A172 (cell line): ENCODE measurements at regions not wholly inside any gene's neighbourhood (a gene's known extent, or its start where the extent isn't known, plus 50 kb on each side); places are given as distances from the start of the nearest gene placed in this dataset.
"Not testable (repeated sequence)": the region's sequence is repeated elsewhere in the genome, so short reads cannot be mapped to it uniquely, and the experiment has no call there.

Experiments
- DNase-seq: peaks from one replicate; pipeline ENCODE4 v3.0.0-alpha.2; 2015; ENCODE audit warnings: low spot score

- no peak for DNase-seq
Observed at GRCh38 chr9:115462623-115463022, 344.7 kb upstream of the TNC start.

GRCh38 chr9:115466756-115467155 is 348.8 kb upstream of the TNC start:
- no peak for DNase-seq

DNA sequence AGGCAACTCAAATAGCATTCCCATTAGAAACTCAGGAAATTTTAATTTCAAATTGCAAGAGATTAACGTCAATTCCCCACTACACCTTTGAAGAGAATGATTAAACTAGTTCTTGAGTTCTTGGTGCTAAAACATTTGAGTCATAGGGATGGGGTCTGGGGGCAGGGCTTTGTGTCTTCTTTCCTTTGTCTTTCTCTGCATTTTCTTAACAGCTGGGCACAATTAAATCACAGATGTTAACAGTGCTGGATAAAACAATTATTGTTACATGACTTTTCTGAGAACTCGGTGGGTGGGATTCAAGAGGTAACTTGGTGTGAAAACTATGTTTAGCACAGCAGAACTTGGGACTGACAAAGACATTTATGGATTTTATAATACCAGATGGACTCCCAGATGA is 351.9 kb upstream of the TNC start:
- DNase-seq: no peak

GRCh38 chr9:115473032-115473431 is 355.1 kb upstream of the TNC start:
- not testable (repeated sequence) for DNase-seq

DNA sequence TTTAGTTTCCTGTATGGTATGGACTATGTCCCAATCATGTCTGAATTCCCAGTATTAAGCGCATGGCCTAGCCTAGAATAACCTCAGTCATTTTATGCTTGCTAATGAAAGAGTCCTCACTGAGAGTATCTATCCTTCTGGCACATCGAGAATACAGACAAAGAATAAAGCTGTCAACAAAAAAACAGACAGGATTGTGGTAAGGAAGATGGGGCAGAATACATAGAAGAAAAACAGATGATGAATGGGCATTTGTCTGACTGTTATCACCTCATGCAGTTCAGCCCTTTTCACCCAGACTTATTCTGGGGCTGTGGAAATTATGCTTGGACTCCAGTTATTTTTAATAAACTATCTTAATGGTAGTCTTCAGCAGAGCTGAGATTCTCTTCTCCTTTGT is 363.8 kb upstream of the TNC start:
- no peak for DNase-seq

- DNase-seq: no peak
Observed at GRCh38 chr9:115482747-115483146, 364.8 kb upstream of the TNC start.

DNA sequence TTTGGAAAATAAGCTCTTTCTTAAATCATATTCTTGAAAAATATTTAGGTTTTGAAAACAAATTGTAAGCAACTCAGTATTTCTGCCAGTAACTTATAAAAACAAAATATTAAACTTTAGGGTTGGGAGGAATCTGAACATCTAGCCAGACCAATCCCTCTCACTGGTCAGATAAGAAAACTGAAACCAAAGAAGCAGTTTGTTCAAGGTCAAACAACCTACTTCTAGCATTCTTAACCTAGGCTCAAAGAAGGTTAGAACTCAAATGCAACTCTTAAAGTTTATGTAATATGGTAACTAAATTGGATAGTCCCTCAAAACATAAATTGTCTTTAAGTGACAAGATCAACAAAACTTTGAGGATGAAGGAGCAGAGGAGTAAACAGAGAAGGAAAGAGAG is 374.9 kb upstream of the TNC start:
- DNase-seq: no peak

- DNase-seq: no peak
Observed at GRCh38 chr9:115494393-115494792, 376.4 kb upstream of the TNC start.

- no peak for DNase-seq
Observed at GRCh38 chr9:115495052-115495635, 377.2 kb upstream of the TNC start.

GRCh38 chr9:115495836-115496235 is 377.9 kb upstream of the TNC start:
- DNase-seq: no peak

GRCh38 chr9:115498303-115498702 is 380.3 kb upstream of the TNC start:
- DNase-seq: peak; percentile 20

DNA sequence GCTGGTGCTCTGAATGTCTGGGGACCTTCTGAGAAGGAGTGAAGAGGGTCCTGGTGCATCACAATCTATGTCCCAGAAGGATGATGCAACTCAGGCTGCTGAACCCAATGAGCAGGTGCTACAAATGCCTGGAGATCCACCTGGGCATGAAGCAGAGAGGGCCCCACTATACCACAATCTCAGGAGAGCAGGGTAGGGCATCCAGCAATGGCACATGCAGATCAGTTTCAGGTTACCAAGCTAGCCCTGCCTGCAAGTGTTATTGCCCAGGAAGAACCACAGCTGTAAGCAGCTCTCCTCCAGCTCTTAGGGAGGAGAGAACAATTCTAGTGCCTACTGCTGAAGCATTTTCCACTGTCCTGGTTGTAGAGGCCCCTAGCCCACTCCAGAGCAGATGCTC is 389.2 kb upstream of the TNC start:
- DNase-seq: no peak

DNA sequence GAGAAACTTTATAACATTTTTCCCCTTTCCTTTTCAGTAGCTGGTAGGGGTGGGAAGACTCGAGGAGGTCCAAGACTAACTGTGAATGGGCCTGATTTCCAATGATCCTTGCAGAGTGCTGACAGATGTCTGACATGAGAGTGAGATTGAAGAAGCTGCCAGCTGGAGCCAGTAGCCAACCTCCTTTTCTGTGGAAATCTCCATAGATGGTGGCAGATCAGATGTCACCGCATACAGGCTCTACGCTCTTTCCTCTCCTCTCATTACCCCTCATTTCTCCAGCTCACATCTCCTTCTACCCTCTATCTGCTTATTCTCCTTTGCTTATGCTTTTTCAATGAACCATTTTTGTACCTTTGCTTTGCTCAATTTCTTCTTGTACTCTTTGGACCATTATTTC is 395.2 kb upstream of the TNC start:
- DNase-seq: no peak

GRCh38 chr9:115514454-115514853 is 396.5 kb upstream of the TNC start:
- no peak for DNase-seq

DNA sequence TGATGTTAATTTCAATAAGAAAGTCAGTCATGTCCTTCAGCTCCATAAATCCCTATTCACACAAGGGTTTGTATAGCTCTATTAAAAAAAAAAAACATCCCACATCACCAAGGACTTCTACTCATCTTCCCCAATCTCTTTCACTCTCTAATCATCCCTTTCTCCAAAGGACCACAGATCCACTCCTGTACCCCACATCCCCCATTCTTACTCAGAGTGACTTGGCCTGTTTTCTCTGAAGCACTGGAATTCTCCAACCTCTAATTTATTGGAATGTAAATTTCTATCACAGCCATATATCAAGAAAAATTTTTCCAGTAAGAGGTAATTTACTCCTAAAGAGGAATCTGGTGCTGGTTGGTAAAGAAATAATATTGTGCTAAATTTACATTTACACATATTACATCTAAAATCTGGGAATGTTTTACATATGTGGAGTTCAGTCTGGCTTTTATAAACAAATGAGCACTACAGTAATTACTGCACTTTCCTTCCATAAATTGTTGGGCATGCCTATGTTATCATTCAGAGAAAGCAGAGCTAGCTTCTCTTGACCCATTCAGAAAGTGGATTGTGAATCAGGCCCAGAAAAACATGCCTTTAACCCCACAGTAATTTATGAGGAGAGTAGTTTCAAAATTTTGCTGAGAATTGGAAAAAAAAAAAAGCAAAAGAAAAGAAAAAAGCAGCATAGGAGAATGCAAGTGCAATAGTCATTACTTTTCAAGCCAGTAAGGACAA is 399.5 kb upstream of the TNC start:
- no peak for DNase-seq

- no peak for DNase-seq
Observed at GRCh38 chr9:115520646-115521045, 402.7 kb upstream of the TNC start.

DNA sequence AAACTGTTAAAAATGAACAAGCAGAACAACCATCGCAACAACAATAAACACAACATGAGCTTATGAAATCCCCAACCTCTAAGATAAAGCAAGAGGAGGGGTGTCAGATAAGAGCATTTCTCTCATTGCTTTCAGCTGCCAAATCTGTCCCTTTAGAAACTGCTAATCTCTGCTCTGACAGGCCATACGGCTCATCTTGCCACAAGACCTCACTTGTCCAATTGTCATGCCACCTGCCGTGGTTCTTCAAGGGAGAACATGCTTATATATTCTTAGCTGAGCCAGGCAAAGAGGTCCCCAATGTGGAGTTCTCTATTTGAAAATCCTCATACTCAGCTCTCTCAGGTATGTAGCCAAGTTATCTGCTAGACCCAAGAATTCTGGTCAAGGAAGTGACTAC is 405.0 kb upstream of the TNC start:
- no peak for DNase-seq

- DNase-seq: peak; percentile 72
Observed at GRCh38 chr9:115524453-115525059, 406.6 kb upstream of the TNC start.

DNA sequence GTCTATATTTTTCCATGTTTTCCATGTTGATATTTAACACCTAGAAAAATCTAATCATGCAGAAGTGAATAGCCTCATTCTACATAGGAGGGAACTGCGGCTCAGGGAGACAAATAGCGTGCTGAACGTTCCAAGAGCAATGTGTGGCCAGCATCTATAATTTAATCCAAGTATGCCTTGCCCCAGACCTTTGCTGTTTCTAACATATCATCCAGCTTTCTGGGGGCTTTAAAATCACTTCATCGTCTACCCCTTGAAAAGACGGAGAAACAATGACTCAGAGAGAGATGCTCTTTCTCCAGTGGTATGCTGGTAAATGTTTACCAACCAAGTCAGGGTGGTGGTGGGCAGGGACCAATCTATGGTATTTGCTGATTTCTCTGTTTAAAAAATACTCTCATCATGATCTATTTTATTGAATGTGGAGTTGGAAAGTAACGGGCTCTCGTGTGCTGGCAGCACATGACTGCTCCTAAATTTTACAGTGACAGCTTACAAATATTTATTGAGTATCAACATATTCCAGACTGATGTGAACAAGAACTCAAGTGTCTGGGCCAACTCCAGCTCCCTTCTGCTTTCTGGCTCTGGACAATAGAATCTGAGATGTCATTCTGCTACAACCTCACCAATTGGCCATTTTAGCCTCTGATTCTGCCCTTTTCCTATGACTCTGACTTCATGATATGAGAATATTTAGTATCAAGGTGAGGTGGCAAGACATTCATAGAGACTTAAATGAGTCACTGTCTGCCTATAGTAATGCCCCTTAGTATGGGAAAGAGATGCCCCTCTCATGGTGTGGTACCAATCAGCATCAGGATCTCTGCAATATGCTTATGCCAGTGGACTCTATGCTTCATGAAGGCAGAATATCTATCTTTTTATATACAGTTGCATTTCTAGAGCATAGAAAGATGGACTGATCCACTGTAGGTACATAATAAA is 407.4 kb upstream of the TNC start:
- no peak for DNase-seq

DNA sequence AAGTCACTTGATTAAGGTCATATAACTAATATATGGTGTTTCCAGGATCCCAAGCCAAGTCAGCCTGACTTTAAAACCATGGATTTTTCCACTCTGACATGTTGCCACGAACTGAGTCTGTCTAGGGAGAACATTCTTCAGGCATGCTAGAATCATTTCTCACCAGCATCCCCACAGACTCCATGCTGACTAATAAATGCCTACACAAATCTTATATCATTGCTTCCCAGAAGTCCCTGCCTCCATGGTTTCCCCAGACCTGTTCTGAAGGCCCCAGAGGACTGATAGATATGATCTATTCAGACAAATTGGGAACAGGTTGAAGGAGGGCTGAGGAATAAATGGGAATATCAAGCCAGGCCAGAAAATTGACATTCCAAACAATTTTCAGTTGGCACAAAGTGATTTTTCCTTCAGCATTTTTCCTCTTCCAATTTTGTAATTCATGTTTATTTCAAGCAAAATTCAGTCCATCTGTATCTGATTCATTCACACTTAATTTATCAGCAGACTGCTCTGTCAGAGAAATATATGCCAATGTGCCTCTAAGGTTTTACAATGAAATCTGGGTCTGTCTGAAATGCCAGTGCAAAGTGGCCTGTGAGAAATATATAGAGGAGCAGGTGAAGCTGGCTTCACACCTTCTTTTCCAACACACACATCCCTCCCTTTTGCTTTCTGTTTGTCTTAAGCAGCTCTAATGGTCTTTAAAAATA is 413.6 kb upstream of the TNC start:
- no peak for DNase-seq

DNA sequence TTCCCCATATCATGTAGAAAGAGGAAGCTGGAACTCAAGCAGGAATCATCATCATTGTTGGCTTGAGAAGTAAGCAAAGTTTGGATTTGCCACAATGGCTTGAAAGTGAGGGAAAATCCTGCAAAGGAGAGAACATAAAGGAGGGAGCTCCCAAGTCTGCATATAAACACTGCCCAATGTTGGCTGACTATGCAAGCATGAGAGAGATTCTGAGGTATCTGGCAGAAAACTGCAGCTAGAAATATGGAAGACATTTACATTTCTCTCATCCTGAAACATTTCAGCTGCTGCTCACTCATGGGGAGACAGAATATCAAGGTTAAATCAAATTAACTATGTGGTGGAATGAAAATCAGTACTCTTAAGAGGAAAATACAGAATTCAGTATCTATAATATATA is 415.6 kb upstream of the TNC start:
- DNase-seq: no peak

DNA sequence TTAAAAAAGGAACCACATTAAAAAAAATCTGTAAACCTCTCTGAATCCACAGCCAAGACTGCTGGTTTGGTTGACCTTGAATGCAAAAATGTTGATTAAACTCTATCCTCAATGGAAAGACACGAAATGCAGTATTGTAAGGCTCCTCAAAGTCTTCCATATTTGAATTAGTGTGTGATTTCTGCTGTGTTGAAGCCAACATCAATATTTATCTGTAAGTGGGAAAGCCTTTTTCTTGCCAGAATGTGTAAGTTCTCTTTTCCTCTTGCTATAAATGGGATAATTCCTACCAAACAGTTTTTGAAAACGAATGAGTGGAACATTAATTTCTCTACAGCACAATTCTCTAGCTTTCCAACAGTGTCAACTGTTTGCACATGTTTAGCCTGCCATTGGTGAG is 422.1 kb upstream of the TNC start:
- DNase-seq: no peak
